HG03095 (cell line): ENCODE measurements at regions not wholly inside any gene's neighbourhood (a gene's known extent, or its start where the extent isn't known, plus 50 kb on each side); places are given as distances from the start of the nearest gene placed in this dataset.

Source experiments
- ATAC-seq: cut with Tn5 transposase; IDR thresholded peaks from one replicate; pipeline ENCODE4 v1.9.1; 2021; ENCODE audit warnings: moderate library complexity; ENCODE audit not compliant: unreplicated experiment

DNA sequence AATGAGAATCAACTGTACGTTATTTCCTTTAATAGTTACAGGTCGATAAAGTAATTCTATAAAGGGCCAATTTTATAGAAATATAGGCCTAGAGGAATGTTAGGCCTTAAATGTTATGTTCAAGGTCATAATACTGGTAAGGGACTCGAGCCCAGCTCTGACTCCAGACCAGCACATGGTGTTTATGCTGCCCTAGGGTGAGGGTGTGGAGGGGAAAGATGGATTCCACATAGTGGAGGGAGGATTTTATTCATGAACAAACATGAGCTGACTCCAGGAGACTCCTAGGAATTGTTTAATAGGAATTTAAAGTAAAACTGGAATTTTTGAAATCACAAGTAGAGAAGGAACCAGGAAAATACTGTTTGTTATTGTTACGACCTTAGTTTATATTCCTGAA, 139.9 kb downstream of the LACC1 start:
- no peak for ATAC-seq

DNA sequence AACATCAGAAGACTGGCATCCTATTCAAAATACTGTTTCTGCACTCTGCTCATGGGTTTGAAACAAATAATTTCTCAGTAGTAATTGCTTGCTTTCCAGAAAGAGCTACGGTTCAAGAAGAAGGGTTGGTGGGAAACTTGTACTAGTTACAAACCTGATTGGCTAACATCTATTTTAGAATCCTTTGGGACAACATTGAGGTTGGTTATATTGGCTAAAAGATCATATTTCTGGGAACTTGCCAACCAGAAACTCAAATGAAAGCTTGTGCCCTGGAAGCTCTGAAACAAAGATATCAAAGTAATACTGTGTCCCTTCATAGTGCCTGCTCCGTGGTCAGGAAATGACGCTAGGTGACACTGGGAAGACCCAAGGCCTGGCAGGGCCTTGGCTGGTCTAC, 141.7 kb downstream of the LACC1 start:
- no peak for ATAC-seq

DNA sequence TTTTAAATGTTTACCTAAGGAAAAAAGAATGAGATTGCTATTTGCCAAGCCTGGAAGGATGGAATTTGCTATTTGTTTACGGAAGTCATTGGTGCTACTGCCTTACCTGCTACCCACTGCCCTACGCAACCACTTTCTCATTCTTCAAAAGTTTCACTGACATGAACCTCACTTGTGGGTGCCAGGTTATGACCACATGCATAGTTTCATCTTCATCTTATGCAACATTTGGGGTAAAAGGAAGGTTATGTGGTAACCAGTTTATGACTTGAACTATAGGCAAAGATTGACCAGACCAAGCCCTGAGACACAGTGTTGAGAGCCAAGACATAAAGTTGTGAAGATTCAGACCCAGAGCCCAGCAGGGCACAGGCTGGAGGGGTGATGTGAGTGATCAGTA, 142.5 kb downstream of the LACC1 start:
- ATAC-seq, result no peak

DNA sequence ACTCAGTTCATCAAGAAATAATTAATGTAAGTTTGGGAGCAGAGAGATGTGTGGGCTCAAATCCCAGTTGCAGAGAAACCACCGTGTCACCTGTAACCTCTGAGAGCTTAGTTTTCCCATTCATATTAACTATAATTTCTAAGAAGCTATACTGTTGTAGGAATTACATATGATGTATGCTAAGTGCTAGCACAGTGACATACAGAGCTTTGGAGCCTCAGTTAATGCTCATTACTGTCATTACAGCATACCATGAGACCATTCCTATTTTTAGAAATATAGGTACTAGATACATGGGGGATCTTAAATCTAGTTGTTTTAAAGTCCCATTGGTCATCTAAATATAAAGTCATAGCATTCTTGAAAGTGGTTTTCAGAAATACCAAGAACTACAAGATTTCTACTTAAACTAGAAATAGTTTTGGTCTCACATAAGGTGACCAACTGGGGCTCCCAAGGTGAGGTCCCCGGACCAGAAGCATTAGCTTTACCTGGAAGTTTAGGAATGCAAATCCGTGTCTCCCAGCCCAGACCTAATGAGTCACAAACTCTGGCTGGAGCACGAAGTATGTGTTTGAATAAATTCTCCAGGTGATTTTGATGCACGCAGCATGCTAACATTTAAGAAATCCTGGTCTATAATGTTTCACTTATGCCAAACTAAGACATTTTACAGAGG, 144.6 kb downstream of the LACC1 start:
- ATAC-seq, result no peak

DNA sequence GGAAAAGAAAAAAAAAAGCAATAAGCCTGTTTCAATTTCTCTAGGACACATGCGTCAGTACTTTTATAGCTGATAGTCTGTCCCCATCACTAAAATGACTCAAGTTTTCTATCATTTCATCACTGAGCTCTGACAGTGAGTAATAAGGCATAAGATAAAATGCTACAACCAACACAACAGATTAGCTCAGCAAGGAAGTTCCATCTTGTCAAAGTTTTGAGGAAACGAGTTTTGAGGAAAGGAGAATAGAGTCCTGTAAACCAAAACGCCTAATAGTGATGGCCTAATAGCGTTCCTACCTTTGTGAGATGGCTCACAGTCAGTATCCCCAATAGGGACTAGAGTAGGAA, 145.1 kb downstream of the LACC1 start:
- no peak for ATAC-seq

DNA sequence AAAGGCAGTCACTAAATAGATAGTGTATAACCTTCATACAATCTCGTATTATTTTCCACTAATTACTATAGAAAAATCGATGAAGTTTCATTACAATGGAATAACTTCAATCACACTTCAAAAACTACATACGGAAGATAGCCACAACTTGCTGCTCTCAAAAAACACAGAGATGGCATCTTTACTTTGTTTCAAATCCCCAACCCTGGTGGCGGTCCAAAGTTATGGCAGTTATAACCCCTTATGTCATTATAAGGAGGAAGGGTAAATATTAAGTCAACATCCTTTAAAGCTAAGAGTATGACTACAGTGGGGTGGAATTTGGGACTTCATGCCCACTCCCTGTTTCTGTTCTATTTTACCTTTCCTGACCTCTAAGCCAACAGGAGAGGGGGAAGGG, 146.5 kb downstream of the LACC1 start:
- ATAC-seq, result no peak

DNA sequence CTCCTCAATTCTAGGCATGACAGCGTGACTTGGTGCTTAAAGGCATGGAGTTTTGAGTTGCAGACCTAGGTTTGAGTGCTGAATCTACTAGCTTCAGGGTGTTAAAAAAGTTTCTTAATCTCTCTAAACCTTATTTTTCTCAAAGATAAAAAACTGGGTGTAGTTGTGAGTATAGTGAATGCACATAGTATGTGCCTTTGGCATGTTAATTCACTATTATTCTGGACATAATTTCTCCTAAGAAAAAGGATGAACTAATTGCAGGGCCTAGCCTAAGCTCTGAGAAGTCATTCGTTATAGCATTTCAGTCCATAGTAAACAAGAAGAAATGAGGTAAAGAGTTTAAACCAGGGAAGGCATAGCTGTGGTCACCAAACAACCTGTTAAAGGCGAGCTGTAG, 149.0 kb downstream of the LACC1 start:
- ATAC-seq, result no peak

DNA sequence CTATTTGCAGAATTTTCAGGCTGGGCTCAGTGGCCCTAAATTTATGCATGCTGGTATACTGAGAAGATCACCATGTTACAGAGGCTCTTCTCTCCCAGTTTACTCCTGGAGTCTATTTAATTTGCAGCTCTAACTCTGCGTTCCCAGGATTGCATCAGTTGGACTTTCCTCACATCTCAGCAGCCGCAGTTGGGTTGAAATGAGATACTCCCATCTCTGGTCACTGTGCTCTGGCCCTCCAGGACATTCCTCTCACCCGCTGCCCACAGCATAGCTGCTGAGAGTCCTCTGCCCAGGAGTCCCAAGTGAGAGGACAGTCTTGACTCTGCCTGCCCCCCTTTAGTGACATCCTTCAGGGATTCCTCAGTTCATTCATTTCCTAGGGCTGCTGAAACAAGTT, 150.9 kb downstream of the LACC1 start:
- ATAC-seq, result no peak

DNA sequence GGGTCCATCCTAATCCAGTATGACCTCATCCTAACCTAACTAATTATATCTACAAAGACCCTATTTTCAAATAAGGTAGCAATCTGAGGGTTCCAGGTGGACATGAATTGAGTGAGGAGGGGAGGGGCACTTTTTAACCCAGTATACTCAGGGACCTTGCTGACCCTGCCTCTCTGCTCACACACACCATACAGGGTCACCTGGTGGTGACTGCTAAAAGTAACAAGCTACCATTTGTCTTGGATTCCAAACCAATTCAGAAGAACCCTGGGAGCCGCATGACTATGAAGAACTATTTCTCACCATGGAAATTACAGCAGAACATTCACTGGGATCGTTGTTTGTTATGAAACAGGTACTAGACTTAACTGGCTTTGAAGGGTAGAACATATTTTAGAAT, 151.9 kb downstream of the LACC1 start:
- no peak for ATAC-seq

DNA sequence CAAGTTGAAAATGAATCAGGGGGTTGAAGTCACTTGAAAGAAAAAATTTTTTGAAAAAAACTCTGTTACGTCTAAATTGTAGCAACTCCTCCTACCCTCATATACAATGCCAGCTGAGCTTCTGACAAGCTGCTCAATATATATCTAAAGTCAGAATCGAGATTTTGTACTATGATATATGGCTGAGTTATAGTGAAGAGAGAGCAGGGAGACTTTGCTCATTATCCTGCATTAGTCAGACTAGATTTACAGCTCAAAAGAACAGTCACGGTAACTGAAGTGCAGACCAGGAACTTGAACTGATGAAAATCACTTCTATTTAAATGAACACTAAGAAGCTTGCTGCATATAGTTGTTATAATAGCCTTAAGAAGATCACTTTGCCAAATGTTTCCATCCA, 153.1 kb downstream of the LACC1 start:
- ATAC-seq, result no peak

DNA sequence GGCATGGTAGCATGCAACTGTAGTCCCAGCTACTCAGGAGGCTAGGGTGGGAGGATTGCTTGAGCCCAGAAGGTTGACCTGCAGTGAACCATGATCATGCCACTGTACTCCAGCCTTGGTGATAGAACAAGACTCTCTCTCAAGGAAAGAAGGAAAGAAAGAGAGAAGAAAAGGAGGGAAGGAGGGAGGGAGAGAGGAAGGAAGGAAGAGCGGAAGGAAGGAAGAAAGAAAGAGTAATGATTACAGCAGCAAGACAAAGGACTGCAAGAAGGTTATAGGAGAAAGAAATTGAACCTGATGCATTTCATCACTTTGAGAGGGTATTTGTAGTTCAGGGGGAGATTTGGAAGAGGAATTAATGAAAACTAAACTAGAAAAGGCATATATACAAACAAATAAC, 155.7 kb downstream of the LACC1 start:
- ATAC-seq, result no peak

DNA sequence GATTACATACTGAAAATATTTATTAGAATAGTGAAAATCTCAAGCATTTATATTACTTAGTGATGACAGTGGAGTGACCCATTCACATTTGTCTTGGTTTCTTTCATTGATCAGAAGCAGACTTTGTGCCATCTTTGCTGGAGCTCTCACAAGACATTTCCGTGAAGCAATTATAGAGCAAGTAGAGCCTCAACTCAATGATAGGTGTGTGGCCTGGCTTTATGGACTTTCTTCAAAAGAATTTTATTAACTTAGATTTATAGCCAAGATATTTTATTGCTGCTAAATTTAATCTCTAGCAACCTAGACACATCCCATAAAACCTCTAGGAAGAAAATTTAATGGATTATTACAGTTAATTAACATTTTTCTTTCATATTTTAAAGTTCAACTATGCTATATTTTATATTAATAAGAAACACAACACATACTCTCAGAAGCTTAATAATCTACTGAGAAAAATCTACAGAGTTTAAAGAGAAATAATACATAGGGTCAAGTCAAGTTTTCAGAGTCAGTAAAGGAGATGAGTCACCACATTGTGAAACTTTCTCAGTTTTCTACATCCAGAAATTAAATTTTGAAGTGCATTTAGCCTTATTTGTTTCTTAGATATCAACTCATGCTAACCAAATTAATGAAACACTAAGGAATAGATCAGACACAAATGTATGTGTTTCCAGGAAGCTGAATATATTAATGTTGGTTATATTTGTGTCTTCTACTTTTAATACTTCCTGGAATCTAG, 160.5 kb downstream of the LACC1 start:
- ATAC-seq, result no peak

DNA sequence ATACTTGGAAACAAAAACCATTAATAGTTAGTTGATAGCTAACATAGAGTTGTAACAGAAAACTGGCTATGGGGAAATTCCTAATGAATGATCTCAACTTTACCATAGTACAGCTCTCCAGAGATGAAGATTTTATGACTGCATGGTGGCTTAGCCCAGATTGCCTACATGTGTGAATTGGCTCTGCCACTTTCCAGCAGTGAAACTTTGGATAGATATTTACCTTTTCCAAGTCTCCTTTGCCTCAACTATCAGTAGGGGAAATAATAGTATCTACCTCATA, 161.1 kb downstream of the LACC1 start:
- no peak for ATAC-seq

DNA sequence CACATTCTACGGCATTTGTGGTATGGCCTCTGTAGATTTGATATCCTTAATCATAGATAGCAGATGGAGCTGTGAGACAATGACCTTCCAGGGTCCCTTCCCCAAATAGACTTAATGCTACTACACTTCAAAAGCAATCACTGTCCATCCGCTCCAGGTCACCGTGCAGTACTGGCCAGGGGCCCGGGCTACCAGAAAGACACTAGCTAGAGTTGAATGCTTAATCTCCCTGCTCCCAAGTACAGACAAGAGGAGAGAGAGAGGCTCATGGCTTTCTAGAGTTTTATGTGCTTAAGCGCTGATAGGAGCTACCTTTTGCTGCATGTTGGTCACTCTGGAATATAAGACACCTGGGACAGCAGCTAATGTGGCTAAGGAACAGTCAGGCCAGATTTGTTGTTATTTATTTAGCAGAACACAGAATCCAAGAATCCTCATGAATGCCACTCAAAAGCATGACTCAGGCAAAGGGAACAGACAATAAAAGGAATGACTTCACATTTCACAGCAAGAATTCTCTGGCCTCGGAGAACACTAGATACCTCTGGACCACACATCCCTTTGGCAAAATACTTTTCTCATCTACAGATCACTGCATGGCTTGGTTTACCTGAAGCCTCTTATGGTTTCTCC, 165.0 kb downstream of the LACC1 start:
- ATAC-seq, result no peak

DNA sequence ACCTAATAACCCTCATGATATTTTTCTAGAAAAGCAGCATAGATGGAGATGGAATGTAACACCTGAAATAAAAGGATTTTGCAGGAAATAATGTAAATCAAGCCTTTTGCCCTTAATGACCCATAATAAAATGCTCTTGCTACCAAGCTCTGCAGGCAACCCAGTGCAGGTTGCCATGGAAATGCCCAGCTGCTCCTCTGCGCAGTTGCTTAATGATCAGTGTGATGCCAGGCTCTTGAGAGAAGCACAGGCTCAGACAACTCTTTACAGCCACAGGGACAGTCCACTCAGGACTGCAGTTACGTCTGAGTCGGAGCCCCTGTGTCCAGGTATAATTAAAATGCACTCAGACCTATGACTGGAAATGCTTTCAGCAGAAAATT, 165.5 kb downstream of the LACC1 start:
- no peak for ATAC-seq

DNA sequence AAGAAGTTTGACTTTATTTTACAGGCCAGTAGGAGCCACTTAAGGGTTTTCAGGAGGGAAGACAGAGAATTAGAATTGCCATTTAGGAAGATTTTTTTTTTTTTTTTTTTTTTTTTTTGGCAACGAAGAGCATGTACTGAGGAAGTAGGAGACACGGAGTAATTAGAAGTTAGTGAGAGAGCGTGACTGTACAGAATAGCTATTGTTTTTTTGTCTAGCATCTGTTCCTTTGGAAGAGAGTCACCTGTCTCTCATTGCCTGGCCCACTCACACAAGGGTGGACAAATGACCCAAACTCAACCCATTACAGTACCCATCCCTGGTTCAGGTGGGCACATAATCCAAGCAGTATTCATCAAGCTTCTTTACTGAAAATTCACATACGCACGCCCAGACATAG, 166.7 kb downstream of the LACC1 start:
- no peak for ATAC-seq

DNA sequence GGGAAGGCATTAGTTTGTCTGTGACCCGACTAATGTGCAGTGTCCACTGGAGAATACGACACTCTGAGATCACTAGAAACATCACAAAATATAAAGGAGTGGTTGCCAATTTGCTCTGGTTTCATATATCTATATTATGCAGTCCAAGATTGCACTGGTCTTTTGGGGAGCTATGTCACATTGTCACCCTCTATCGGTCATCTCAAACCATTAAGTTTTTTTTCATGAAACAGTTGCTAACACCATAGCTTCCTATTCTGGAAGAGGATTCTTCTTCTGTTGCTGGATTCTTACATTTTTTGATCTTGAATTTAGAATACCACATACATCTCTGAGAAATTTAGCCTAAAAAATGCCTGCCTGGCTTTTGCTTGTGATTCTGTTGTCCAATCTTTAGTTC, 168.6 kb downstream of the LACC1 start:
- no peak for ATAC-seq

DNA sequence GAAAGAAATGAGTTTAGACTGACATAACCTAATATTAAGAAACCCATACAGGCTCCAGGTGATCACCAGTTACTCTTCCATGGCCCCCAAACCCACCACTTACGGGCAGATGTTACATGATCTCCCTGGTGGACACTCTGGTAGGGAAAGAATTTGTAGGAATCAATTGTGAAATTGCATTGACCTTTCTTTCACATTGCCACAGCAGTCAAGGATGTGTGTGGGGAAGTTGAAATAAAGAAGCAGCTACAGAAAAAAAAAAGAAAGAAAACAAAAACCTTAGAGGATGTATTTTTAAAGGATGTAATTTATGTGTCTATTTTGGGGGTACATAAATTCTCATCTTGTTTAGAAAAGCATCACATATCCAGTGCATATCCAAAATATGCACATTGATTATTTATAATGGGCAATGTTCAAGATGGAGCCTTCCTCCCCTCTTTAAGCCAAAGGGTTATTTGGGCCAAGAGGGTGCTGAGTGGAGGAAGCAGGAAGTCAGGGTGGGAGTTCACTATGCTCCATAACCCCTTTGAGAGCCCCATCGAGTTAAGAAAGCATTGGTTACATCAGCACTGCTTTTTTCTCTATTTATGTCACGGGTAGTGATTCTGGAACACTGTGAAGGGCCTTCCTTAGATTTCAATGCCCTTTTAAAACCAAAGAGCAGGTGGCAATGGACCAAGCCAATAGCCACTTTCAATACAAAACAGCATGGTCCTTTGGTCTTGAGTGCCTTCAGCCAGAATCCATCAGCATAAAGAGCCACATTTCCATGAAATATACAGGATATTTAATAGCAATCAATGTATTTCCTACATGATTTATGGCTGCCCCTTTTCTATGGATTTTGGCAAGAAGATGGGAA, 169.6 kb downstream of the LACC1 start:
- ATAC-seq, result no peak

DNA sequence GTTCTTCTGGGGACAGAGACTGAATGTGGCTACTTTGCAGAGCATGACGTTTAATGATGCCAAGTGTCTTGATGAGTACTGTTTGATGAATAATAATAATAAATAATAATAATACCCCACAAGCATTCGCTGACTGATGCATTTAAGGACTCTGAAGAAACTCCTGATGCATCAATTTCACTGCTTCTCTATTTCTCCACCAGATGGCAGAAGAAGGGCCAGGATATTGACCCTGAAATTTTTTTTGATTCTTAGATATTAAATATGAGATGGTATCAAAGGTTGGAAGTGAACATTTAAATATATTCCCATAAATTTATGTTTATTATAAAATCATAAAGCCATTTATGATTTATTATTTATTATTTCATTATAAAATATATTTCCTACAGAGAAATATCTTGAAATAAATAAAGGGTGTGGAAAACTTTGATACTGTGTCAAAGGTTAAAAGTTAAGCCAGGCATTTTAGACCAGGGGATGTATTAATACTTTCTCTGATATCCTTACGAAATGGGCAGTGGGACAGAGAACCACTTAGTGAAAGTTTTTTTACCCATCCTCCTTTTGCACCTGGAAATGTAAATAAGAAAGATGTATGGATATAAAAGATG, 170.9 kb downstream of the LACC1 start:
- ATAC-seq, result no peak

DNA sequence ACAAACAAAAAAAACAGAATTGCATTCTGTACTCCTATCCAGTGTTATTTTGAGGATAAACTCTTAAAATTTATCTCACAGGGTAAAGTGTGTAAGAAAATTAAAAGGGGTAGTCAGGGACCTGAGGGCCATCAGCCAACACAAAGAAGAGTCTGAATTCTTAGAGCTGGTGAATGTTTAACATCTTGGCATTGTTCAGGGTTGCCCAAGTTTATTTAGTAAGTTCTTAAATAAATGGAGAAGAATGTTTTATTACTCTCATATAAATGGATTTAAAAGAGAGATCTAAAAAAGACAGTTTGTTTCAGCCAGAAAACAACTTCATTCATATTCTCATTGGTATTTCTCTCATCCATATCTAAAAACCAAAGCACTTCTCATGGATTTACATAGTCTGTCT, 171.7 kb downstream of the LACC1 start:
- ATAC-seq, result no peak

DNA sequence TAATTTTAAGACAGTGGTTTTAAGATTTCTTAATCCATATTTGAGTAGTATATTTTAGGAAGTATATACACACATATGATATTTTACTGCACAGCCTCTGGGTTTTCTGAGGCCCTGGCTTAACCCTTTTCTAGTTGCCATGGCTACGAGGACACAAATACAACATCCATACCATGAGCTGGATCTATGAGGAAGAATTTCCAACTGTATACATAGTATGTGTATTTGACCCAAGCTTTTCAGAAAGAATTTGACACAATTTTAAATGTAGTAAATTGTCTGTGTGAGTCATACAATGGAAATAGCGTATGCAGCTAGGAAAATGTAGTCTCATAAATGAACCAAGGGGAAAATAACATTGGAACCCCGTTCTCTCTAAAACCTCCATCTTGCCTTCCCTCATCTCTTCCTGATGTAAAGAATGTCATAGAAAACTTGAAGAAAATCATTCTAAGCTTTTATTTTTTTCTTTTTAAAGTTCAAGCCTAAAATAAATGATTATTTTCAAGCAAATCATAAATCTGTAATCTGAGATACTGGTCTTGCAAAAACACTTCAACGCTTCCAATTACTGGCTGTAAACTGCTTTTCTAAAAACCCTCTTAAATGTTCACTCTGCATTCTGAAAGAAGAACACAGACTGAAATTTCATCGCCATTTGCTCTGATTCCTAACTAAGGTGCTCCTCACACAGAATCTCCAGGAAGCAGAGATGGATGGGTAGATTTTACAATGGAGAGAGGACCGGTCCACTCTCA, 172.4 kb downstream of the LACC1 start:
- no peak for ATAC-seq
